Erythroblast (primary cell): ENCODE measurements at regions not wholly inside any gene's neighbourhood (a gene's known extent, or its start where the extent isn't known, plus 50 kb on each side); places are given as distances from the start of the nearest gene placed in this dataset.

Source experiments
- GATA1 ChIP-seq: IDR thresholded peaks from 2 replicates; pipeline ENCODE4 v1.6.1; 2011; ENCODE audit warnings: low read depth, mild to moderate bottlenecking, control low read depth, low read length, moderate library complexity
- POLR2A ChIP-seq: IDR thresholded peaks from 2 replicates; pipeline ENCODE4 v1.6.1; 2011; ENCODE audit warnings: mild to moderate bottlenecking, low read length

DNA sequence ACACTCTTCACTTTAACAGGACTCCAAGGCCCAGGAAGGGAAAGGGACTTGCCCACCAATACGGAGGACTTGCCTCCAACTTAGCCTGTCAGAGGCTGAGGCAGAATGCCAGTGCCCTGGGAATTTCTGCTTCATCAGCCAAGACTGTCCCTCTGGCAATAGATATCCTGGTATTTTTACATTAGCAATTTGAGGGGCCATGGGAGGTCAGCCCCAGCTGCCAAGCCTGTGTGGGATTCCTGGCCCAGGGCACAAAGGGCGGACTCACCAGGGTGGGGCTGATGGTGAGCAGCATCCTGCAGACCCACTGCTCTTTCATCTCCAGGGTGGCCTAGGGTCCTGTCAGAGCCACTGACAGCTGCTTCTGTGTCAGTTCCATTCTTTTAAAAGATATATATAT is 78.3 kb upstream of the CIBAR2 start:
- TF ChIP-seq POLR2A (no peak), GATA1 (no peak)
